Activated T-cell treated with anti-CD3 and anti-CD28 coated beads, Interleukin-2, amount 50 U/mL, for 48 hours (primary cell): ENCODE measurements at regions not wholly inside any gene's neighbourhood (a gene's known extent, or its start where the extent isn't known, plus 50 kb on each side); places are given as distances from the start of the nearest gene placed in this dataset.

Experiments used
- DNase-seq, 2 experiments: peaks; one replicate each; pipeline ENCODE4 v3.0.0-alpha.2; 2020

- DNase-seq, result no peak
Observed at GRCh38 chr14:53331247-53331646, 178.1 kb upstream of the DDHD1 start.

- DNase-seq, result no peak
Observed at GRCh38 chr14:53330441-53330840, 177.3 kb upstream of the DDHD1 start.

GRCh38 chr14:53328841-53329240 is 175.7 kb upstream of the DDHD1 start:
- DNase-seq, result no peak

- DNase-seq, result no peak
Observed at GRCh38 chr14:53327716-53328115, 174.6 kb upstream of the DDHD1 start.

- DNase-seq, result no peak
Observed at GRCh38 chr14:53325176-53325806, 172.2 kb upstream of the DDHD1 start.

GRCh38 chr14:53316504-53316903 is 163.4 kb upstream of the DDHD1 start:
- DNase-seq, result no peak

- DNase-seq, result no peak
Observed at GRCh38 chr14:53310412-53310811, 157.3 kb upstream of the DDHD1 start.

- DNase-seq, result no peak
Observed at GRCh38 chr14:53306911-53307310, 153.8 kb upstream of the DDHD1 start.

- DNase-seq, result peak; percentile 42 to 53
Observed at GRCh38 chr14:53306267-53306721, 153.2 kb upstream of the DDHD1 start.

- no peak for DNase-seq
Observed at GRCh38 chr14:53304726-53305381, 151.7 kb upstream of the DDHD1 start.

- DNase-seq, result no peak
Observed at GRCh38 chr14:53295985-53296582, 143.0 kb upstream of the DDHD1 start.

- no peak for DNase-seq
Observed at GRCh38 chr14:53295372-53295771, 142.2 kb upstream of the DDHD1 start.

- no peak for DNase-seq
Observed at GRCh38 chr14:53286301-53286700, 133.2 kb upstream of the DDHD1 start.

- DNase-seq, result no peak
Observed at GRCh38 chr14:53285821-53286220, 132.7 kb upstream of the DDHD1 start.

GRCh38 chr14:53285064-53285463 is 131.9 kb upstream of the DDHD1 start:
- no peak for DNase-seq

- no peak for DNase-seq
Observed at GRCh38 chr14:53278602-53279506, 125.7 kb upstream of the DDHD1 start.

GRCh38 chr14:53273671-53274072 is 120.5 kb upstream of the DDHD1 start:
- DNase-seq, result no peak

GRCh38 chr14:53265025-53265424 is 111.9 kb upstream of the DDHD1 start:
- DNase-seq, result no peak

GRCh38 chr14:53260928-53261327 is 107.8 kb upstream of the DDHD1 start:
- DNase-seq, result no peak

- no peak for DNase-seq
Observed at GRCh38 chr14:53260286-53260685, 107.2 kb upstream of the DDHD1 start.

GRCh38 chr14:53252141-53252540 is 99.0 kb upstream of the DDHD1 start:
- DNase-seq, result no peak

- DNase-seq, result no peak
Observed at GRCh38 chr14:53249059-53249458, 95.9 kb upstream of the DDHD1 start.
